ENCODE measurements at regions not wholly inside any gene's neighbourhood (a gene's known extent, or its start where the extent isn't known, plus 50 kb on each side); places are given as distances from the start of the nearest gene placed in this dataset.

GRCh38 chr13:32917504-32917903 is 98.7 kb upstream of the KL start:
- Mint-ChIP-seq H3K4me1 (ENCODE audit: low read depth) (peaks cover 8% of the 10 kb centered on the region), H3K27me3 (ENCODE audit: low read depth) (no peaks in the 10 kb centered on the region), H3K9me3 (ENCODE audit: low read depth) (peaks cover 21% of the 10 kb centered on the region), H3K27ac (ENCODE audit: unreplicated experiment) (no peak overlapping the region), H3K36me3 (ENCODE audit: low read depth) (peaks cover 4% of the 10 kb centered on the region), H3K4me3 (ENCODE audit: unreplicated experiment) (no peak overlapping the region)
- DNase-seq (ENCODE audit: low spot score) = no peak
- no peak for TF ChIP-seq CTCF (IDR thresholded peaks at IDR 0.05)

GRCh38 chr13:32923725-32924124 is 92.5 kb upstream of the KL start:
- no peak for DNase-seq (ENCODE audit: low spot score)
- no peaks in the 10 kb centered on the region for H3K36me3 Mint-ChIP-seq (ENCODE audit: low read depth)
- no peak overlapping the region for H3K27ac Mint-ChIP-seq (ENCODE audit: unreplicated experiment)
- no peak for TF ChIP-seq CTCF (IDR thresholded peaks at IDR 0.05)
- no peak overlapping the region for H3K4me3 Mint-ChIP-seq (ENCODE audit: unreplicated experiment)
- H3K9me3 Mint-ChIP-seq (ENCODE audit: low read depth) = peaks cover 2% of the 10 kb centered on the region
- no peaks in the 10 kb centered on the region for H3K27me3 Mint-ChIP-seq (ENCODE audit: low read depth)
- no peaks in the 10 kb centered on the region for H3K4me1 Mint-ChIP-seq (ENCODE audit: low read depth)

GRCh38 chr13:32924886-32925285 is 91.3 kb upstream of the KL start:
- no peaks in the 10 kb centered on the region for H3K27me3 Mint-ChIP-seq (ENCODE audit: low read depth)
- H3K27ac Mint-ChIP-seq (ENCODE audit: unreplicated experiment) = no peak overlapping the region
- H3K4me1 Mint-ChIP-seq (ENCODE audit: low read depth) = no peaks in the 10 kb centered on the region
- no peak for DNase-seq (ENCODE audit: low spot score)
- no peak for TF ChIP-seq CTCF (IDR thresholded peaks at IDR 0.05)
- peaks cover 9% of the 10 kb centered on the region for H3K9me3 Mint-ChIP-seq (ENCODE audit: low read depth)
- H3K4me3 Mint-ChIP-seq (ENCODE audit: unreplicated experiment) = no peak overlapping the region
- peaks cover 2% of the 10 kb centered on the region for H3K36me3 Mint-ChIP-seq (ENCODE audit: low read depth)

GRCh38 chr13:32925506-32925905 is 90.7 kb upstream of the KL start:
- Mint-ChIP-seq H3K4me3 (ENCODE audit: unreplicated experiment) (no peak overlapping the region), H3K27ac (ENCODE audit: unreplicated experiment) (no peak overlapping the region), H3K4me1 (ENCODE audit: low read depth) (no peaks in the 10 kb centered on the region), H3K36me3 (ENCODE audit: low read depth) (peaks cover 2% of the 10 kb centered on the region), H3K27me3 (ENCODE audit: low read depth) (no peaks in the 10 kb centered on the region), H3K9me3 (ENCODE audit: low read depth) (peaks cover 10% of the 10 kb centered on the region)
- TF ChIP-seq CTCF (IDR thresholded peaks at IDR 0.05) = no peak
- DNase-seq (ENCODE audit: low spot score) = no peak

- Mint-ChIP-seq H3K4me1 (ENCODE audit: low read depth) (no peaks in the 10 kb centered on the region), H3K9me3 (ENCODE audit: low read depth) (peaks cover 21% of the 10 kb centered on the region), H3K4me3 (ENCODE audit: unreplicated experiment) (no peak overlapping the region), H3K36me3 (ENCODE audit: low read depth) (peaks cover 2% of the 10 kb centered on the region), H3K27me3 (ENCODE audit: low read depth) (no peaks in the 10 kb centered on the region), H3K27ac (ENCODE audit: unreplicated experiment) (no peak overlapping the region)
- TF ChIP-seq CTCF (IDR thresholded peaks at IDR 0.05) = no peak
- no peak for DNase-seq (ENCODE audit: low spot score)
Measured at GRCh38 chr13:32932376-32932775, 83.8 kb upstream of the KL start.

Data from chondrocyte (in vitro differentiated cells).